Astrocyte of the spinal cord (primary cell): ENCODE measurements at regions not wholly inside any gene's neighbourhood (a gene's known extent, or its start where the extent isn't known, plus 50 kb on each side); places are given as distances from the start of the nearest gene placed in this dataset.
"Not testable (repeated sequence)": the region's sequence is repeated elsewhere in the genome, so short reads cannot be mapped to it uniquely, and the experiment has no call there.

Experiments used
- DNase-seq: peaks from one replicate; pipeline ENCODE4 v3.0.0; 2011; ENCODE audit warnings: low read depth, low spot score
- H3K4me3 ChIP-seq: 2 replicates; pipeline ENCODE4 v1.5.1; 2011; ENCODE audit warnings: low read depth, mild to moderate bottlenecking, low read length, moderate library complexity
- CTCF ChIP-seq: IDR thresholded peaks from 2 replicates; pipeline ENCODE4 v1.5.1; 2012; ENCODE audit warnings: low read depth, mild to moderate bottlenecking, low read length, inconsistent platforms
- in situ Hi-C: cut with HindIII; loops from 2 replicates; pipeline ENCODE4 v1.10.0; 2017; ENCODE audit warnings: low sequenced_read_pairs

GRCh38 chr3:4174791-4175190, 128.4 kb upstream of the SETMAR start:
- H3K4me3 ChIP-seq: no peak overlapping the region
- in situ Hi-C loops: no loop called here
- no peak for DNase-seq
- no peak for TF ChIP-seq CTCF

- in situ Hi-C loops: no loop called here
- TF ChIP-seq CTCF: no peak
- no peak overlapping the region for H3K4me3 ChIP-seq
- no peak for DNase-seq
Observed at GRCh38 chr3:4191971-4192370, 111.2 kb upstream of the SETMAR start.

- no peak overlapping the region for H3K4me3 ChIP-seq
- in situ Hi-C loops: no loop called here
- TF ChIP-seq CTCF: no peak
- DNase-seq: no peak
Observed at GRCh38 chr3:4195006-4195405, 108.2 kb upstream of the SETMAR start.

- TF ChIP-seq CTCF: no peak
- DNase-seq: no peak
Observed at GRCh38 chr3:4196506-4197147, 106.5 kb upstream of the SETMAR start.

GRCh38 chr3:4197670-4198069, 105.5 kb upstream of the SETMAR start:
- in situ Hi-C loops: no loop called here
- no peak for DNase-seq
- H3K4me3 ChIP-seq: no peak overlapping the region
- no peak for TF ChIP-seq CTCF

More at GRCh38 chr3:4196506-4197147, 106.5 kb upstream of the SETMAR start:
- H3K4me3 ChIP-seq: no peak overlapping the region
- in situ Hi-C loops: no loop called here

GRCh38 chr3:4198491-4198890, 104.7 kb upstream of the SETMAR start:
- in situ Hi-C loops: no loop called here
- DNase-seq: no peak
- TF ChIP-seq CTCF: no peak
- H3K4me3 ChIP-seq: no peak overlapping the region

GRCh38 chr3:4204776-4205175, 98.4 kb upstream of the SETMAR start:
- DNase-seq, H3K4me3 ChIP-seq, in situ Hi-C loops: not testable (repeated sequence)
